Keratinocyte (primary cell): ENCODE measurements at regions not wholly inside any gene's neighbourhood (a gene's known extent, or its start where the extent isn't known, plus 50 kb on each side); places are given as distances from the start of the nearest gene placed in this dataset.

ENCODE experiments used
- DNase-seq: peaks from one replicate; pipeline ENCODE4 v3.0.0-alpha.2; 2011; ENCODE audit warnings: low read depth, missing footprints, low spot score
- FAIRE-seq: peaks from 2 replicates; lab custom pipeline; 2011; peaks lifted over from hg19 to GRCh38; lab: Jason Lieb, UNC
- H2AFZ ChIP-seq: 2 replicates; pipeline ENCODE4 v1.6.0; 2012; ENCODE audit warnings: low read length, control low read depth, inconsistent platforms; ENCODE audit not compliant: control insufficient read depth
- H3K27ac ChIP-seq: 2 replicates; pipeline ENCODE4 v1.5.1; 2011; ENCODE audit warnings: low read length; ENCODE audit not compliant: control insufficient read depth, insufficient read depth
- H3K27me3 ChIP-seq: 3 replicates; pipeline ENCODE4 v1.6.0; 2011; ENCODE audit warnings: low read length; ENCODE audit not compliant: control insufficient read depth, insufficient read depth; ENCODE audit errors: extremely low read depth
- H3K36me3 ChIP-seq, 2 experiments: 2 replicates in 1 of 2; 3 replicates in 1 of 2; pipeline ENCODE4 v1.5.1; 2011; ENCODE audit warnings: low read length in 2 of 2, mild to moderate bottlenecking in 1 of 2; ENCODE audit not compliant: control insufficient read depth in 2 of 2, insufficient read depth in 2 of 2; ENCODE audit errors: extremely low read depth in 1 of 2
- H3K4me1 ChIP-seq: 3 replicates; pipeline ENCODE4 v1.5.1; 2011; ENCODE audit warnings: low read length; ENCODE audit not compliant: control insufficient read depth, insufficient read depth; ENCODE audit errors: extremely low read depth
- H3K4me2 ChIP-seq: 3 replicates; pipeline ENCODE4 v1.6.0; 2011; ENCODE audit warnings: low read depth, low read length; ENCODE audit not compliant: control insufficient read depth, insufficient read depth; ENCODE audit errors: extremely low read depth
- H3K4me3 ChIP-seq, 3 experiments: fragments of 200-600 bp in 1 of 3; sonication (generic) in 1 of 3; 2 replicates in 2 of 3; 3 replicates in 1 of 3; pipeline ENCODE4 v1.5.1; 2011 to 2016; ENCODE audit warnings: low read length in 3 of 3, mild to moderate bottlenecking in 3 of 3, control low read depth in 2 of 3, inconsistent platforms in 1 of 3, low read depth in 1 of 3, mixed read lengths in 1 of 3, mixed run types in 1 of 3, moderate library complexity in 1 of 3; ENCODE audit not compliant: control insufficient read depth in 2 of 3, insufficient read depth in 2 of 3; ENCODE audit errors: extremely low read depth in 1 of 3
- H3K79me2 ChIP-seq: 2 replicates; pipeline ENCODE4 v1.6.0; 2012; ENCODE audit warnings: low read length; ENCODE audit not compliant: control insufficient read depth, insufficient read depth
- H3K9ac ChIP-seq: 3 replicates; pipeline ENCODE4 v1.6.0; 2011; ENCODE audit warnings: low read length; ENCODE audit not compliant: control insufficient read depth, insufficient read depth; ENCODE audit errors: extremely low read depth
- H3K9me1 ChIP-seq: 3 replicates; pipeline ENCODE4 v1.6.0; 2011; ENCODE audit warnings: low read length; ENCODE audit not compliant: control insufficient read depth, insufficient read depth; ENCODE audit errors: extremely low read depth
- H3K9me3 ChIP-seq: 2 replicates; pipeline ENCODE4 v1.5.1; 2012; ENCODE audit warnings: low read depth, low read length; ENCODE audit not compliant: control insufficient read depth
- H4K20me1 ChIP-seq: 3 replicates; pipeline ENCODE4 v1.6.0; 2011; ENCODE audit warnings: low read length; ENCODE audit not compliant: control insufficient read depth, insufficient read depth; ENCODE audit errors: extremely low read depth
- CTCF ChIP-seq, 3 experiments: IDR thresholded peaks in 1 of 3; conservative IDR thresholded peaks in 1 of 3; optimal IDR thresholded peaks in 1 of 3; 2 replicates in 2 of 3; 3 replicates in 1 of 3; pipeline versions ENCODE3 to v1.5.1; 2011; ENCODE audit warnings: low read length in 3 of 3, mild to moderate bottlenecking in 3 of 3, moderate library complexity in 2 of 3, control low read depth in 1 of 3, inconsistent platforms in 1 of 3; ENCODE audit not compliant: insufficient read depth in 2 of 3; ENCODE audit errors: extremely low read depth in 1 of 3
- EZH2 ChIP-seq: IDR thresholded peaks from one replicate; pipeline ENCODE4 v1.6.1; 2012; ENCODE audit warnings: inconsistent platforms, mild to moderate bottlenecking, low read length, moderate library complexity
- dilution Hi-C: fragments of 300-500 bp; cut with MboI; formaldehyde crosslinking; loops from one replicate; pipeline ENCODE4 v1.7.0; 2020; ENCODE audit warnings: low sequenced_read_pairs; ENCODE audit not compliant: extremely low pct_ligation_motif_present

- dilution Hi-C loops, result no loop called here
- DNase-seq (no peak), FAIRE-seq (no peak)
- Histone ChIP-seq H3K27me3 (no peaks in the 10 kb centered on the region), H3K79me2 (no peaks in the 10 kb centered on the region), H3K9me1 (no peaks in the 10 kb centered on the region), H3K9me3 (no peaks in the 10 kb centered on the region), H3K36me3 (no peaks in the 10 kb centered on the region), H3K4me3 (no peak overlapping the region), H3K27ac (no peak overlapping the region), H3K4me1 (no peaks in the 10 kb centered on the region), H3K9ac (no peak overlapping the region), H4K20me1 (no peaks in the 10 kb centered on the region), H3K4me2 (no peak overlapping the region), H2AFZ (no peak overlapping the region)
- no peak for TF ChIP-seq EZH2
- TF ChIP-seq CTCF (optimal IDR thresholded peaks at IDR 0.05 in 1 of 3, IDR thresholded peaks at IDR 0.05 in 1 of 3, conservative IDR thresholded peaks at IDR 0.05 in 1 of 3; ENCODE audit: extremely low read depth in 1 of 3, insufficient read depth in 2 of 3, low read length in 3 of 3), result no peak
These were observed 154.1 kb upstream of the POU2AF2 start for GRCh38 chr11:111091321-111091938.

- dilution Hi-C loops, result no loop called here
These were observed 155.8 kb upstream of the POU2AF2 start for GRCh38 chr11:111089759-111090158.

More at GRCh38 chr11:111089759-111090158, 155.8 kb upstream of the POU2AF2 start:
- no peaks in the 10 kb centered on the region for H3K4me1 ChIP-seq
- no peaks in the 10 kb centered on the region for H3K27me3 ChIP-seq
- TF ChIP-seq CTCF (optimal IDR thresholded peaks at IDR 0.05 in 1 of 3, IDR thresholded peaks at IDR 0.05 in 1 of 3, conservative IDR thresholded peaks at IDR 0.05 in 1 of 3; ENCODE audit: extremely low read depth in 1 of 3, insufficient read depth in 2 of 3, low read length in 3 of 3) (no peak), EZH2 (no peak)
- no peaks in the 10 kb centered on the region for H3K9me3 ChIP-seq
- H4K20me1 ChIP-seq, result no peaks in the 10 kb centered on the region
- H3K36me3 ChIP-seq, result no peaks in the 10 kb centered on the region
- no peak for FAIRE-seq
- no peak overlapping the region for H3K4me2 ChIP-seq
- H2AFZ ChIP-seq, result no peak overlapping the region
- no peaks in the 10 kb centered on the region for H3K9me1 ChIP-seq
- no peak overlapping the region for H3K27ac ChIP-seq
- H3K4me3 ChIP-seq, result no peak overlapping the region
- no peak for DNase-seq
- no peak overlapping the region for H3K9ac ChIP-seq
- H3K79me2 ChIP-seq, result no peaks in the 10 kb centered on the region
